ENCODE measurements at regions not wholly inside any gene's neighbourhood (a gene's known extent, or its start where the extent isn't known, plus 50 kb on each side); places are given as distances from the start of the nearest gene placed in this dataset.

DNA sequence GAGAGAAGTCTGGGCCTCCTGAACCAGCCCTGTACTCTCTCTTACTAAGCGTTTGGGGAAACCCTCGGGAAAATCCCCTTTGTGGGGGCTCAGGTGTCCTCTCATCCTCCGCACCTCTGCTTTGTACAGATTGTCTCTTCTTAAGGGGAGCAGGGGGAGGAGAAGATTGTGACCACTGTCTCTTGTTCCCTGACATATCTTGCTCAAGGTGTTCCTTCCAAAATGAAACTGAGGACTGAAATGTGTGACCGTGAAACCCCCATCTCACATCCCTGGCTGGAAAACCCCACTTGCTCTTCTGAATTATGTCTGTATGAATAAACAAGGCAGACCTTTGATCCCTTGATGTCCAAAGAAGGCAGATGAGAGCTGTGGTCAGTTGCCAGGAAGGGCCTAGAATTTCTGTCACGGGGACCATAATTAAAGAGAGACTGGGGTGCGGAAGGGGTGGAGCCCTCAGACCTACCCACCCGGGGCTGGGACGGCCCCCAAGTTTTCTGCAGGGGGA, 369.8 kb downstream of the AACS start:
- DNase-seq (ENCODE audit: low spot score), result no peak

DNA sequence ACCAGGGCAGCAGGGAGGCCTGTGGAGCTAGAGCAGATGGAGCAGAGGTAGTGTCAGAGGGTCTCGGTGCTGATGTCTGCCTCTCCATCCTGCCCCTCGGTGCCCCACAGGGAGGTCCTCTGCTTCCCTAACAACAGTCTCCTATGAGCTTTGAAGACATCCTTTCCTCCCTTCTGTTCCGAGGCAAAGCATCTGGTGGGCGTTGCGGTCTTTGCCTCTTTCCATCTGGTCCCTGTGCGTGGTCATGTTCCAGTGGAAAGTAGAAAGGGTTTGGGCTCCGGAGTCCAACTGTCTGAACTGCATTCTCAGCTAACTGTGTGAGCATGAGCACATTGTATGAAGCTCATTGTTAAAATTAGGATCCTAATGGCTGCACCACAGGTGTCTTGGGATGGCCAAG, 370.6 kb downstream of the AACS start:
- no peak for DNase-seq (ENCODE audit: low spot score)

DNA sequence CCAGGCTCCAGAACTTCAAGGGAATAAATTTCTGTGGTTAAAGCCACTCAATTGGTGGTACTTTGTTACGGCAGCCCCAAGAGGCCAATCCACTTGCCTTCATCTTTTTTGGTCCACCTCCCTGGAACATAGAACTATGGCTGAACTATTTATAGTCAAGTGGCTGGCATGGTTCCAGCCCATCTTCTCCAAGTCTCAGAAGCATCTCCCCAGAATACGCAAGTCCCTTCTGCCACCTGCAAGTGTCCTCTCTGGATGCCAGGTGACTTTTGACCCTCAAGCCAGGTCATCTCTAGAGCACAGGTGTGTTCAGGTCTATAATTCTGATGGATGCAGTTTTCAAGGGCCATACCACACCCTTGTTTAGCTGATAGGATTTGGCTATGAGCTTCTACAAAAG, 371.5 kb downstream of the AACS start:
- DNase-seq (ENCODE audit: low spot score), result no peak

DNA sequence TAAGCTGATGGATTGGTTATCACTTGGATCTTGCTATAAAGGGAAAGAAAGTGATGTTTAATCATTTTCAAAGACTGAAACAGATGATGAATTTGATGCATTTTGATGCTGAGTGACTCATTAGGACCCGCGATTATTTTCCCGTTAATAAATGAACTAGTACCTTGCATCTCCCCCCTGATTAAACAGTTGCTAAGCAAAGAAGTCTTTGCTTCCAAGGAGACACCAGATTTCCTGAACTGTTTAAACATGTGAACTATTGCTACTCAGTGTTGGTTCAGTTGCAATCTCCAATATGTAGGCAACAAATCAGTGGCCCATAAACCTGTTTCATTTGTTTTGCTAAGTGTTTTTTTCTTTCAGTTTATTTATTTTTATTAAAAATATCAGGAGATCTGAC, 375.2 kb downstream of the AACS start:
- DNase-seq (ENCODE audit: low spot score), result no peak

DNA sequence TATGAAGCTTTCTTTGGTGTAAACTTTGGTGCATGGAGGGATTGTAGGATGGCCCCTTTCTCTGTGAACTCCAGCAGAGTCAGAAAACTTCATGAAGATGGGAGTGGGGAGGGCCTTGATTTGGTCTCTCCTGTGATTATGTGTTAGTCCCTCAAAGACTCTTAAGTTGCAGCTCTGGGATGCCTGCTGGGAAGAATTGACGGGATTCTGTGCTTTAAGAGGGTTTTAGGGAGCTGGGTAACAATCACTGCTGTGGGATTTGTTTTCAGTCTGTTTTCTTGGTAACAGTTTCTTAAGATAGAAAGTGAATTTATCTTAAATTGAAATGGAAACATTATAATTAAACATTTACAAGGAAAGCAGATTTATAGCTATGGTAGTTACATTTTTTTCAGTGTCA, 378.1 kb downstream of the AACS start:
- DNase-seq (ENCODE audit: low spot score), result no peak

DNA sequence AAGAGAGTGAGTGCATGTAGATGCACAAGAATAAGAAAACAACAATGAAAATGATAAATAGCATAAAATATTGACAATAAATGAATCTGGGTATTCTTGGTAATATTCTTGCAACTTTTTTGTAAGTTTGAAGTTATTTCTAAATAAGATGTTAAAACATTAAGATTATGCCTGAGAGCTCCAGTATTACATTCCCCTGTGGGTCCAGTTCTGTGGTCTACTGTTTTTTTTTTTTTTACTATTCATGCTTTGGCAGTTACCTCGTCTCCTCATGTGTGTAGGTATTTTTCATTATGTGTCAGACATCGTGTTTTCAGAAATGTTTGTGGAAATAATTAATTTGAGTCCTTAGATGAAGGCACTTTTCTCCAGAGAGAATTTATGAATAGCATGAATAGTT, 386.2 kb downstream of the AACS start:
- no peak for DNase-seq (ENCODE audit: low spot score)

DNA sequence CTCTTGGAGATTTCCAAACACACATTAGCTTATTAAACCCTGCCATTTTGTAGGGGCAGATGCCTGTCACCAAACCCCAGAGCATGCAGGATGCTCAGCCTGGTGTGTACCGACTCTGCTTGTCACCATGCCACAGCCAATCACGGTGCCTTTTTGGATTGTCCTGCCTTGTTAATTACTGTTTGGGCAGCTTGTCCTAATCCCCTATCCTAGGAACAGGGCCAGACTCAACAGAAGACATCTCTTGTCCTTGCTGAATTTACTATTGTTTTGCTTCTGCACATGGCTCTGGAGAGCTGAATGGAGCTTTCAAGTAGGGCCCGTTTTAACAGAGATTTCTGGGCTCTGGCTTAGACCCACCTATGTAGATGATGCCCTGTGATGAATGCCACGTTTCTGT, 388.5 kb downstream of the AACS start:
- peak; percentile 72 for DNase-seq (ENCODE audit: low spot score)

DNA sequence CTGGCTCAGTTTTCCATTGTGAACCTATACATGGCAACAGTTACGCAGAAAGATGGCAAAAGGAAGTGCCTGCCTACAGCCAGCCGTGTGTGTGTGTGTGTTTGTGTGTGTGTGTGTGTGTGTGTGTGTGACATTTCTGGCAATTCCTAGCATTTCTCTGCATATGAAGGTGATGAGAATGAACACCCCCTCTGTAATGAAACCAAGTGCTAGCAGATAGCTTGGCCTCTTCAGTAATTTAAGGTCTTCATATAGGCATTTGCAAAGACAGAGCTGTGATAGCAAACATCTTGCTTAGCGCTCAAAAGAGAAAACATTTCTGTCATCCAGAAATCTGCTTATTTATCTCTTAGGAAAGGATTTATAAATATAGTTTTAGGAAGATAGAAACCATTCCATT, 389.1 kb downstream of the AACS start:
- no peak for DNase-seq (ENCODE audit: low spot score)

DNA sequence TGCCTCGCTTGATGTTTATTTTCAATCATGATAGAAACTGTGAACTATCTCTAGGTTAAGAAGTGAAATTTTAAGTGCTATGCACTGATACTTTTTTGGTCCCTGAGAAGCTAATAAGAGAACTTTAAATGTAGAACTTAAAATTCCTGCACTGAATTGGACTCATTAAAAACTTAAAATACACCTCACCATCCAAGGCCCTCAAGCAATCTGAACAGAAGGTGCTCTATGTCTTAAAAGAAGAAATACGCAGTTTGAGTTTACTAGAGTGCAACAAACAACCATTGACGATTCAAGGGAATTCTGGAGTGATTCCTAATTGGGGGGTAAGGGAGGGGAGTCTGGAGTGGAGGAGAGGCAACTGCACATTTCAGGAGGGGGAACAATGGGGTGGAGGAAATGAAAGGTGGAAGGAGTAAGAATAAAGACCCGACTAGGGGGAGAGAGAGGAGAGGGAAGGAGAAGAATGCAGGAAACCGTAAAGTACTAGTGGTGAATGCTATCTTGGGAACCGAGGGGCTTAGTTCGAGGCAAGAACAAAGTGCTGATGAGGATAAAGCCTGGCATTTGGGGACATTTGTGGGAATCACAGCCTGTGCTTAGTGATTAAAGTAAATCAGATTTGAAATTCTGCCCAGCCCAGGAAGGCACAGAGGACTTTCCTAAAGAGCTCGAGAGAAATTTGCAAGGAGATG, 389.7 kb downstream of the AACS start:
- no peak for DNase-seq (ENCODE audit: low spot score)

DNA sequence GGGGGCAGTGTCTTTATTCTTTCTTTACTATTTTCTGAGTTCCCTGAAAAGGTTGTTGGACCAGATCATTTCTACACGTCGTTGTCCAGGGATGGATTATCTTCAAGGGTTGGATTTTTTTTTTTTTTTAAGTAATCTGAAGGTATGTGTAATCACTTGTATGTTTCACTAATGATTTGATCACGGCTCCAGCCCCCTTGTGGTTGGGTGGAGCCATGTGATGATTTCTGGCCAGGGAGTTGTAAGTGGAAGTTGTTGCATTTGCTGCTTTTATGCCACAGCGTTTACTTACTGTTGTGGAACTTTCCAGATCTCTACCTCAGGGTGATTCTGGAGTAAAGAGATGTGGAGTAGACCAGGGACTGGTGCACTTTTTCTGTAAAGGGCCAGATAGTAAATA, 390.3 kb downstream of the AACS start:
- DNase-seq (ENCODE audit: low spot score), result no peak

DNA sequence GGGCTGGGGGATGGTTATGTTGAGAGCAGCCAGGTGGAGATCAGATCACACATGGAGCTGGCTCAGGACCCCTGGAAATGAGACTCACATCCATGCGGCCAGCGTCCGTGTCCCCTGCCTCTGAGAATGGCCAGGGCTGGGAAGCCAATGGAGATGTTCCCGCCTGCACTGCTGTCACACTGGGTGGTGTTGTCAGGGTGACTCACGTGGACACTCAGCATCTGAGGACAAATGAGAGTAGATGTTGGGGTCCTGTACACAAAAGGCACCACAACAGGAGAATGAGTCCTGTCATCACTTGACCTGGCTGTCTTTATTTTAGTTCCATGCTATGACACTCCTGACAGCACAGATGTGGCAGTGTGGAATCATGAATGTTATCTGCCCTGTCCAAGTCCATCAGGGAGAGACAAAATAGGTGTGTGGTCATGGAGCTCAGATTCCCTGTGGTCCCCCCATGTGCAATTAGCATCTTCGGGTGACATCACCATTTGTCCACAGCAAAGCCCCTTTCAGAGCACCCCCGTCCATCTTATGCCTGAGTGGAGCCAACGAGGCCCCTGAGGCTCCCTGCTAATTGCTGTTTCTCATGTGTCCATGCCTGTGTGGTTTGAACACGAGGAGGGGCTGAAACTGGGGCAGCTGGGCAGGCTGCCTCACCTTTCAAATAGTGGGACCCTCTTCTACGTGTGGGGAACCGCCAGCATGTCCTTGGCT, 393.5 kb downstream of the AACS start:
- DNase-seq (ENCODE audit: low spot score), result no peak

DNA sequence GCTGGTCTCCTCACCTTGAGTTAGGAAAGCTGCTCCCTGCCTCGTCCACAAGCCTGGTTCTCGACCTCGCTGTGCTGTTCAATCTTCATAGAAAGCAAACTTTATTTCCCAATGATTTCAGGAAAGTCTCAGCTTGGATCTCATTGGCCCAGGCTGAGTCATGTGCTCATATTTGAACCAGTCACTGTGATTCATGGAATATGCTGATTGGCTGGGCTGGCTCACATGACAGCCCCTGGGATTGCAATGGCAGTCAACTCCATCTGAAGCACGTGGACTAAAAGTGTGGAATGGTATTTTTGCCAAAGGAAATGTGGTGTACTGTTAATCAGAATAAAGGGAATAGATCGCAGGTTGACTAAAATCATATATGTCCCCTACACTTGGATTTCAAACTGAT, 396.6 kb downstream of the AACS start:
- no peak for DNase-seq (ENCODE audit: low spot score)

DNA sequence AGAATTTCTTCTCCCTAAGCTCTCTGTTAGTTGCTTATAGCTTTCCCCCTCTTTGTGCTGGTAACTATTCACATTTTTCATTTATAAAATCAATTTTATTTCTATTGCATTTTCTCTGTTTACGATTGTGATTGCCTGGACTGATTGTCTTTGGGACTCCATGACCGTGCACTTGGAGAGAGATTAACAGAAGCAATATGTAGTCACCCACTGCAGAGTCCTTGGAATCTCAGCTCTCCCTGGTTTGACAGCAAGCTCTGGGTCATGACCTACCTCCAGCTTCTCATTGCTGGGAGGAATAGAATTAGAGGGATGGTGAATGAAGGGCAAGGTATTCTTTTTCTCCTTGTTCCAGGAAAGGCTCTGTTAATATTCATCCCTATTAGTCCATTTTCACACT, 398.2 kb downstream of the AACS start:
- no peak for DNase-seq (ENCODE audit: low spot score)

DNA sequence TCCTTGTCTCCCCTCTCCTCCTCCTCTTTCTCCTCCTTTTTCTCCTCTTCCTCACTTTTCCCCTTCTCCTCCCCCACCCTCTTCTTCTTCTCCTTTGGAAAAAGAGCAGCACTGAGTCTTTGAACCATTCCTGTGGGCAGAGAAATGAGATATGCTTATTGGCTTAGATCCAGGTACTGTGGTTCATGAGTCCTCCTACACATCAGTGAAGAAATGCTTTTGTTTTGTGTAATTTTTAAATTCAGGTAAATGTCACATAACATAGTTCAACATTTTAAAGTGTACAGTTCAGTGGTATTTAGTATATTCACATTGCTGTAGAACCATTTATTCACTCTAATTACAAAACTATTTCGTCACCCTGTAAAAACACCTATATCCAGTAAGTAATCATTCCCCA, 402.1 kb downstream of the AACS start:
- no peak for DNase-seq (ENCODE audit: low spot score)

DNA sequence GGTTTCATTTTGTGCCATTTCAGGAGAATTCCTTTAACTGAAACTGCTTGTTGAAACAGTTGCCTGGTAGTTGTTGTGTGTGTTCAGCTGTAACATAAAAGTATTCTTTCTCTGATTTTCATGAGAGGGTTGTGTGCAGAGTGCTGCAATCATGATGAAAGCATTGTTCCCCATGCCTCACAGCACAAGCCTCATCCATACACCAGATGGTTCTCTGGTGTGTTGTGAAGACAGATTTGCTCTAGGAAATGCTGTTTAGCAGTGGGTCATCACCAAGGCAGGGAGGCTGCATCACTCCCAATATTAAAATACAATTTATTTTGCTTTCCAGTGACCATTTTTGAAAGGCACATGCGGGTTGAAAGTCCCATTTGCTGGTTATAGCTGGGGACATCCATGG, 404.4 kb downstream of the AACS start:
- DNase-seq (ENCODE audit: low spot score), result no peak

DNA sequence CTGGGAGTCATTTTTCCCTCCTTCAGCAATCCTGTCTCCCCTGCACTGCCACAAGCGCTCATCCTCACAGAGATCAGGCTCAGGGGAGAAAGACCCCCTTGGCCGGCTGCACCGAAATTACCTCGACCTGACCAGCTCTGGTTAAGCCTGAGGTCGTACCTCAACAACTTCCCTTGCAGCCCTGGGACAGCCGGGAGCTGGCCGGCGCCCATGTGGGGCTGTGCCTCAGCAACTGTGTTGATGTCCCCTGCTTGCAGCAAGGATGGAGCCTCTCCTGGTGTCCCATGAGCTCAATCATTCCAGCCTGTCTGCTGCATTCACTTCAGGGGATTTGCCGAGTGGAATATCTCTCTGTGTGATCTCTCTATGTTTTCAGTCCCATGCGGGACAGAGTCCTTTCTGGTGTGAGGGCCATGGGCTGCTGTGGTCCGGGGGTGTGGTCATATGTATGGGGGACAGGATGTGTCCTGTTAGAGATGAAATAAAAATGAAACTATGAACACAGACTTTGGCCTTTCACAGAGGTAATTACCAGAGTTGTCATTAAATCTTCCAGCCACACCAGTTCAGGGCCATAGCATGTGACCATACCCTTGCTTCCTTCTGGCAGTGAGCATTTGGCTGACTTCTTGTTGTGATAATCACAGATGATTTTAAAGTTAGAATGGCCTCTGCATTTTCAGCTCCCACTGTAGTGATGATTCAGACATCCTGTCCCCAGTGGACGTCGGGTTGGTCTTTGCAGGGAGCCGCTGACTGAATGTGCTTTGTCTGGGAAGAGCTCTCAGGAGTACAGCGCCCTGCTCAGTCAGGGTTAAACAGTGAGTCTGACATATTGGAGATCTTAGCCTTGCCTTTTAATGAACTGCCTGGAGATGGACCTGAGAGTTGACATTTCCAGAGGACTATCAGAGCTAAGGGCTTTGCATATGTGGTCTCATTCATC, 405.9 kb downstream of the AACS start:
- no peak for DNase-seq (ENCODE audit: low spot score)

DNA sequence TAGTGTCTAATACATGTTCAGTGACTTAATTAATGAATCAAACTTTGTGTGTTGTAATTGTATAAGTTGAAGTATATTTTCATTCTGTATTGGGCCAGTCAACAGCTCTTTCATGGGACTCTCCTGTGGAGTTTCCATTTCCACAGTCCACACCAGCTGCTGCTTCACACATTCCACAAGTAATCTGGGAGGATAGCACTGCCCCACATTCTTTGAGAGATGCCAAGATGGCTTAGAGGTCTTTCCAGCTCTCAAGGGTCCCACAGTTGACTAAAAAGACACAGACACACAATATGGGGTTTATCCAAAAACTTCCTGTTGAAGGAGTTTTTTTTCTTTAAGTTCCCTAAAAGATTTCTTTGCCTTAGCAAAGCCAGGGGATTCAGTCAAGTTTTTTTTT, 408.3 kb downstream of the AACS start:
- DNase-seq (ENCODE audit: low spot score), result no peak

DNA sequence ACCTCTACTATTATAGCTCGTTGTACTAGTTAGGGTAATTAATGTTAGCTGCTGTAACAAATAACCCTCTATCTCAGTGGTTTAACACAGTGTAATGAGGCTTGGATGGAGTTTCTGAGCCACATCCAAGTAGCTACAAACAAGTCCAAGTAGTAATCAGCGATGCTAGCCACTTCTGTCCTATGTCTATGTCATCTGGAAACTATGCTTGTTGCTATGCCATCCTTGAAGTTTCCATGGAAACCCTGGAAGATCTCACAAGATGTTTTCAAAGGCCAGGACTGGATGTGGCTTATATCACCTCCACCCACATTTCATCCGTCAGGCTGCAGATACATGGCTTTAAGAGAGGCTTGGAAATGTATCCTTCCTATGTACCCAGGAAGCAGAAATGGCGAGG, 422.1 kb downstream of the AACS start:
- no peak for DNase-seq (ENCODE audit: low spot score)

DNA sequence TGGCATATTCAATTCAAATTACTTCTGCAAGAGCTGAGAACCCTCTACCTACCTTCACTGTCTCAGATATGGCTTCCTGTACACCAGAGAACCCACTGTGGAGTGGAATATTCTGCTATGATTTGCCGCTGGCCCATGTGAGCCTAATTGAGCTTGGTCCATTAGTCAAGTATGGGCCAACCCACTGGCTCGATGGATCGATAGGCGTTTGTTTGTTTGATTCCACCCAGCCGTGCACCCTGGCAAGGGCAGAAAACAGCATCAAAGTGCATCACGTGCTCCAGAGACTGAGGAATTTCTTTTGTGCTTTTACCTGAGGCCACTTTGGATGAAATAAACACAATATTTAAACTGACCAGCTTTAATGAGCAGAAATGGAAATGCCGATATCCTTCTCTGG, 426.3 kb downstream of the AACS start:
- no peak for DNase-seq (ENCODE audit: low spot score)

DNA sequence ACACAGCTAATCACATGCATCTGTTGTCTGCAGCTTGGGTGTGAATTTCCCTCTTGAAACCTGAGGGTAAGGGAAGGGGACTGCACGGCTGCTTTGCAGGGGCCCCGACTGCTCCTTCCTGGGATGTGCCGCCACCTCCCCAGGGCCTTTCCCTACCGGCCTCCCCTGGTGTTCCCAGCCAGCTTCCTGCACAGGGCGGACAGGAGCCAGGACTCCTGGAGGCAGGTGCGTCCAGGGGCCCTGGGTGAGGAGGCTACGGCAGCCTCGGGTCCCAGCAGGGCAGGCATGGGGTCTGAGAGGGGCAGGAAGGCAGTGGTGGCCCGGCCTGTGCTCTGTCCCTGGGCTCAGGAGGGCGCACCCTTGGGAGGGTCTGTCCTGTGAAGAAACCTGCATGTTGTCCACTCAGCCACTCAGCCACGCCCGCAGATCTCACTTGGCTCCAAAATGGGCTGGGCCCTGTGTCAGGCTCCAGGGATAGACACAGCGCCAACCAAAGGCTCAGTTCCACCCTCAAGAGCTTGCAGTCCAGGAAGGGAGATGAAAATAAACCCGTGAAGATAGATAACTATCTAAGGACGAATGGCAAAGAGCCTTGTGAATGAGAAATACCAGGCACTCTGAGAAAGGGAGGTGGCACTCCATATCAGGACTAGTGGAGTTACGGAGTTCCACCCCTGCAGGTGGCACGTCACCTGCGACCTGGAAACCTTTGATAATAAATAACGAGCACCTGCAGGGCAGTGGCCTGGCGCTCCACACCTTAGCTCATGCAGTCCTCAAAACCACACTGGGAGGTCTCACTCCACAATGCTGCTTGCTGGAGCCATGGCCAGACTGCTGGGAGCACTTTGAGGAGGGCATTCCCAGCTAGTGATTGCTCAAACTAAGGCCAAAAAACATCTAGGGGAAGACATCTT, 427.4 kb downstream of the AACS start:
- no peak for DNase-seq (ENCODE audit: low spot score)

DNA sequence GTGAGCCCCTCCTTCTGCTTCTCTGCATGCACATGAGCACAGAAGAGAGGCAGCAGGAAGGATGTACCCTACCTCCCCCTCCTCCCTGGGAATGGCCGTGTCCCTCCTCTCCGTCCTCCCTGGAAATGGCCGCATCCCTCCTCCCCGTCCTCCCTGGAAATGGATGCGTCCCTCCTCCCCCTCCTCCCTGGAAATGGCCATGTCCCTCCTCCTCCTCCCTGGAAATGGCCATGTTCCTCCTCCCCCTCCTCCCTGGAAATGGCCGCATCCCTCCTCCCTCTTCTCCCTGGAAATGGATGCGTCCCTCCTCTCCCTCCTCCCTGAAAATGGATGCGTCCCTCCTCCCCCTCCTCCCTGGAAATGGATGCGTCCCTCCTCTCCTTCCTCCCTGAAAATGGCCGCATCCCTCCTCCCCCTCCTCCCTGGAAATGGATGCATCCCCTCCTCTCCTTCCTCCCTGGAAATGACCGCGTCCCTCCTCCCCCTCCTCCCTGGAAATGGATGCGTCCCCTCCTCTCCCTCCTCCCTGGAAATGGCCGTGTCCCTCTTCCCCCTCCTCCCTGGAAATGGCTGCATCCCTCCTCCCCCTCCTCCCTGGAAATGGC, 428.6 kb downstream of the AACS start:
- DNase-seq (ENCODE audit: low spot score), result no peak

Measured in cerebellar cortex (tissue), 1 donor.